Right lobe of liver (tissue), 6 donors: ENCODE measurements at regions not wholly inside any gene's neighbourhood (a gene's known extent, or its start where the extent isn't known, plus 50 kb on each side); places are given as distances from the start of the nearest gene placed in this dataset.
A peak's percentile ranks its signal among the peaks of the same experiment; 100 is the strongest.

Experiments
- ATAC-seq, 4 donors: fragments of 200-7000 bp; cut with Tn5 transposase; one replicate each; pipeline ENCODE4 v1.9.1; 2020; ENCODE audit warnings: mild to moderate bottlenecking in 4 of 4, moderate library complexity in 4 of 4
- DNase-seq, 3 donors: peaks; one replicate each; pipeline ENCODE4 v3.0.0-alpha.2; 2020
- H3K27ac ChIP-seq, 3 donors: fragments of 200-600 bp; one replicate each; pipeline ENCODE4 v1.8.0; 2022
- H3K27me3 ChIP-seq, 2 donors: fragments of 200-600 bp; one replicate each; pipeline ENCODE4 v1.8.0; 2022
- H3K36me3 ChIP-seq, 4 donors: fragments of 200-600 bp; sonication (generic) in 1 of 4; one replicate each; pipeline versions ENCODE4 v1.5.1 to v1.8.0; 2017 to 2022; ENCODE audit warnings: control low read depth in 1 of 4
- H3K4me1 ChIP-seq, 4 donors: fragments of 200-600 bp; sonication (generic) in 1 of 4; one replicate each; pipeline versions ENCODE4 v1.5.1 to v1.8.0; 2017 to 2022; ENCODE audit warnings: control low read depth in 1 of 4
- H3K4me3 ChIP-seq, 3 donors: fragments of 200-600 bp; one replicate each; pipeline ENCODE4 v1.8.0; 2022
- H3K9me3 ChIP-seq, 4 donors: fragments of 200-600 bp; sonication (generic) in 1 of 4; one replicate each; pipeline versions ENCODE4 v1.5.1 to v1.8.0; 2017 to 2022; ENCODE audit warnings: control low read depth in 1 of 4
- POLR2A ChIP-seq: fragments of 450-650 bp; IDR thresholded peaks from one replicate; pipeline ENCODE4 v1.6.1; 2017; ENCODE audit warnings: antibody characterized with exemption, mild to moderate bottlenecking
- WGBS: methylation state at CpG from one replicate; pipeline ENCODE4 v1.1.6; 2018; ENCODE audit warnings: low coverage, low lambda C conversion rate; ENCODE audit not compliant: insufficient coverage; ENCODE audit errors: missing lambda C conversion rate; 5-methylcytosine and 5-hydroxymethylcytosine counted together
- intact Hi-C, 2 donors: fragments of 100-400 bp; cut with DNase I; formaldehyde crosslinking; loops; one replicate each; pipeline versions ENCODE4 v1.11.2 to v1.14.1; 2022
- TF ChIP-seq, protein P1 (sequence below), 4 donors: fragments of 200-600 bp in 3 of 4; fragments of 450-650 bp in 1 of 4; IDR thresholded peaks; one replicate each; pipeline versions ENCODE4 v1.5.1 to v1.8.0; 2016 to 2022; ENCODE audit warnings: antibody characterized with exemption in 4 of 4, mild to moderate bottlenecking in 2 of 4
- donor health status: DM: no; HTN: yes; CAD: no.
- donor health status: DM: no; HTN: no; CAD: no.
- donor health status: DM: no; HTN: no; CAD: no.
- donor health status: DM: no; HTN: yes; CAD: no.
- donor health status: DM: no; HTN: yes; CAD: no.

DNA sequence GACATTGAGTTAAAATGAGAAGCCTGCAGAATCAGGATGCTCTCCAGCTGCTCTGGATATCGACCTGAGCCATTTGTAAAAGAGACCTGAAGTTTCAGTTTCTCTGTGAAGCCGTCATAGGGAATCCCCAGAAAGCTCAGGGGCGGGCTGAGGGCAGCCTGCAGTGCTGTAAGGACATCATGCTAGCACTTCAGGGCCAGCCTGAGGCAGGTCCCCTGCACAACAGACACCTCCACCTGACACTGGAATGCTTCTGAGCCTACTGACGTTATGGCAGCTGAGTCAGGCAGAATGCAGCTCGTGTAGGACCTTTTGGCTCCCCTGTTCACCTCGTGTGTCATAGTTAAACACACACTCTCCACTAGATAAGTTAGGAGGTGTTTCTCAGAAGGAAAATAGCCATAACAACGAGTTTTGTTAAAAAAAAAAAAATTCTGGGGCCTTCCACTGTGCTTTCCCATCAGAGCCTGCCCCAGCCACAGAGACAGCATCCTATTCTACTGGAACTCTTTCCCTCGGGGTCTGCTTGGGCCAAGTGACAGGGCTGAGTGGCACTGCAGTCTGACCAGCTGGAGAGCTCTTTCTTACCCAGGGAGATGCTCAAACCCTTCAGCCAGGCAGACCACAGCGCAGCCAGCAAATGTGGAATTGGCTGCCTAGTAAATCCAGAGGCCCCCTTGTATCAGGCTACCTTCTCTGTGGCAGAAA, 354.9 kb downstream of the DIRAS2 start:
- no peaks in the 10 kb centered on the region for H3K36me3 ChIP-seq
- WGBS = 45% methylated on average over 4 of the region's 9 CpGs
- TF ChIP-seq POLR2A = no peak
- TF ChIP-seq, protein P1, sequence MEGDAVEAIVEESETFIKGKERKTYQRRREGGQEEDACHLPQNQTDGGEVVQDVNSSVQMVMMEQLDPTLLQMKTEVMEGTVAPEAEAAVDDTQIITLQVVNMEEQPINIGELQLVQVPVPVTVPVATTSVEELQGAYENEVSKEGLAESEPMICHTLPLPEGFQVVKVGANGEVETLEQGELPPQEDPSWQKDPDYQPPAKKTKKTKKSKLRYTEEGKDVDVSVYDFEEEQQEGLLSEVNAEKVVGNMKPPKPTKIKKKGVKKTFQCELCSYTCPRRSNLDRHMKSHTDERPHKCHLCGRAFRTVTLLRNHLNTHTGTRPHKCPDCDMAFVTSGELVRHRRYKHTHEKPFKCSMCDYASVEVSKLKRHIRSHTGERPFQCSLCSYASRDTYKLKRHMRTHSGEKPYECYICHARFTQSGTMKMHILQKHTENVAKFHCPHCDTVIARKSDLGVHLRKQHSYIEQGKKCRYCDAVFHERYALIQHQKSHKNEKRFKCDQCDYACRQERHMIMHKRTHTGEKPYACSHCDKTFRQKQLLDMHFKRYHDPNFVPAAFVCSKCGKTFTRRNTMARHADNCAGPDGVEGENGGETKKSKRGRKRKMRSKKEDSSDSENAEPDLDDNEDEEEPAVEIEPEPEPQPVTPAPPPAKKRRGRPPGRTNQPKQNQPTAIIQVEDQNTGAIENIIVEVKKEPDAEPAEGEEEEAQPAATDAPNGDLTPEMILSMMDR (IDR thresholded peaks at IDR 0.05) = no peak
- no peaks in the 10 kb centered on the region for H3K27me3 ChIP-seq
- ATAC-seq (peak in 2 of 4 donors; percentile 13 to 22), DNase-seq (no peak)
- H3K9me3 ChIP-seq = no peaks in the 10 kb centered on the region
- H3K4me3 ChIP-seq = no peak overlapping the region
- intact Hi-C loops = no loop called here
- no peak overlapping the region for H3K27ac ChIP-seq
- H3K4me1 ChIP-seq = no peaks in the 10 kb centered on the region

DNA sequence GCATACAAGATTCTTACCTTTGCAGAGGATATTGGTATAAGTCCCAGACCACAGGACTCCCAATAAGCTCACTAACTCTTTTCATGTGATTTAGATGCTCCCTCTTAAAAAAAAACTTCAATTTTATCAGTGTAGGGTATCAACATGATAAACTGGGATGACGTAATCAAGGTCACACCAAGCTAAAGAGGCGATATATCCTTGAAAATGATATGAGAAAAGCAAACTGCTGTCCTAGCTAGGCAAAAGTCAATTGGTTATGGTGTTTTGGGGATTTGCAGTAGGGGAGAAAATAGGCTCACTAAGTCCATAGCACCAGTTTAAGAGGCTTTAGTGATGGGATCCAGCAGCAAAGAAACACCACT, 354.4 kb downstream of the DIRAS2 start:
- Histone ChIP-seq H3K9me3 (no peaks in the 10 kb centered on the region), H3K27ac (no peak overlapping the region), H3K4me1 (no peaks in the 10 kb centered on the region), H3K36me3 (no peaks in the 10 kb centered on the region), H3K27me3 (no peaks in the 10 kb centered on the region), H3K4me3 (no peak overlapping the region)
- ATAC-seq = no peak
- TF ChIP-seq, protein P1 (IDR thresholded peaks at IDR 0.05) = no peak
- no peak for TF ChIP-seq POLR2A
- DNase-seq = no peak
- 52% methylated on average over 2 of the region's 2 CpGs for WGBS
- intact Hi-C loops = no loop called here

- Histone ChIP-seq H3K27me3 (no peaks in the 10 kb centered on the region), H3K27ac (no peak overlapping the region), H3K4me1 (no peaks in the 10 kb centered on the region), H3K4me3 (no peak overlapping the region), H3K36me3 (no peaks in the 10 kb centered on the region), H3K9me3 (no peaks in the 10 kb centered on the region)
- ATAC-seq = no peak
- intact Hi-C loops = no loop called here
- no peak for DNase-seq
- 76% methylated on average over 4 of the region's 5 CpGs for WGBS
- TF ChIP-seq, protein P1 (IDR thresholded peaks at IDR 0.05) = no peak
- TF ChIP-seq POLR2A = no peak
These were observed 351.7 kb downstream of the DIRAS2 start for GRCh38 chr9:90290716-90291485.

GRCh38 chr9:90296539-90296938, 346.1 kb downstream of the DIRAS2 start:
- intact Hi-C loops = no loop called here
- no peak overlapping the region for H3K4me3 ChIP-seq
- no peak for DNase-seq

More at GRCh38 chr9:90296539-90296938, 346.1 kb downstream of the DIRAS2 start:
- no peaks in the 10 kb centered on the region for H3K27me3 ChIP-seq
- TF ChIP-seq, protein P1 (IDR thresholded peaks at IDR 0.05) = no peak
- no peak for TF ChIP-seq POLR2A
- WGBS = 45% methylated on average over 6 of the region's 6 CpGs
- H3K27ac ChIP-seq = no peak overlapping the region
- ATAC-seq = no peak
- no peaks in the 10 kb centered on the region for H3K4me1 ChIP-seq
- H3K36me3 ChIP-seq = no peaks in the 10 kb centered on the region
- no peaks in the 10 kb centered on the region for H3K9me3 ChIP-seq
